BE2C (cell line): ENCODE measurements at regions not wholly inside any gene's neighbourhood (a gene's known extent, or its start where the extent isn't known, plus 50 kb on each side); places are given as distances from the start of the nearest gene placed in this dataset.
"Not testable (repeated sequence)": the region's sequence is repeated elsewhere in the genome, so short reads cannot be mapped to it uniquely, and the experiment has no call there.

Experiments used
- DNase-seq: peaks from one replicate; pipeline ENCODE4 v3.0.0-alpha.2; 2020
- H3K27me3 ChIP-seq: fragments of 250-450 bp; sonication (Bioruptor Pico); 2 replicates; pipeline ENCODE4 v1.5.1; 2020; ENCODE audit warnings: mild to moderate bottlenecking
- H3K36me3 ChIP-seq: fragments of 250-450 bp; sonication (Bioruptor Pico); 2 replicates; pipeline ENCODE4 v1.5.1; 2020; ENCODE audit warnings: mild to moderate bottlenecking
- H3K4me1 ChIP-seq: fragments of 250-450 bp; sonication (Bioruptor Pico); 2 replicates; pipeline ENCODE4 v1.5.1; 2020
- H3K4me3 ChIP-seq: 2 replicates; pipeline ENCODE4 v1.5.1; 2011; ENCODE audit warnings: low read depth, low read length
- H3K9me3 ChIP-seq: fragments of 250-450 bp; sonication (Bioruptor Pico); 2 replicates; pipeline ENCODE4 v1.5.1; 2020
- CTCF ChIP-seq: IDR thresholded peaks from 2 replicates; pipeline ENCODE4 v1.5.1; 2012; ENCODE audit warnings: mild to moderate bottlenecking, low read depth, low read length

GRCh38 chr5:68021227-68021626 is 194.3 kb upstream of the PIK3R1 start:
- H3K27me3 ChIP-seq = no peaks in the 10 kb centered on the region
- H3K9me3 ChIP-seq = no peaks in the 10 kb centered on the region
- TF ChIP-seq CTCF = no peak
- H3K4me1 ChIP-seq = no peaks in the 10 kb centered on the region
- H3K4me3 ChIP-seq = no peak overlapping the region
- no peaks in the 10 kb centered on the region for H3K36me3 ChIP-seq
- DNase-seq = no peak

- DNase-seq, H3K4me1 ChIP-seq: not testable (repeated sequence)
Observed at GRCh38 chr5:68020461-68020969, 195.0 kb upstream of the PIK3R1 start.

GRCh38 chr5:68015381-68016302 is 199.9 kb upstream of the PIK3R1 start:
- Histone ChIP-seq H3K4me3 (no peak overlapping the region), H3K9me3 (no peaks in the 10 kb centered on the region), H3K27me3 (no peaks in the 10 kb centered on the region), H3K4me1 (no peaks in the 10 kb centered on the region), H3K36me3 (no peaks in the 10 kb centered on the region)
- DNase-seq = no peak
- no peak for TF ChIP-seq CTCF

More at GRCh38 chr5:68020461-68020969, 195.0 kb upstream of the PIK3R1 start:
- H3K9me3 ChIP-seq, H3K36me3 ChIP-seq, H3K4me3 ChIP-seq, H3K27me3 ChIP-seq: not testable (repeated sequence)

- no peak for TF ChIP-seq CTCF
- H3K4me1 ChIP-seq = no peaks in the 10 kb centered on the region
- no peak overlapping the region for H3K4me3 ChIP-seq
- H3K9me3 ChIP-seq = no peaks in the 10 kb centered on the region
- H3K27me3 ChIP-seq = no peaks in the 10 kb centered on the region
- no peaks in the 10 kb centered on the region for H3K36me3 ChIP-seq
- no peak for DNase-seq
Observed at GRCh38 chr5:68012831-68013230, 202.7 kb upstream of the PIK3R1 start.

GRCh38 chr5:68012429-68012828 is 203.1 kb upstream of the PIK3R1 start:
- TF ChIP-seq CTCF = no peak
- no peaks in the 10 kb centered on the region for H3K9me3 ChIP-seq
- no peak for DNase-seq
- H3K4me1 ChIP-seq = no peaks in the 10 kb centered on the region
- H3K36me3 ChIP-seq = no peaks in the 10 kb centered on the region
- no peaks in the 10 kb centered on the region for H3K27me3 ChIP-seq
- H3K4me3 ChIP-seq = no peak overlapping the region

- DNase-seq = no peak
- no peaks in the 10 kb centered on the region for H3K36me3 ChIP-seq
- no peak for TF ChIP-seq CTCF
Observed at GRCh38 chr5:68011801-68012200, 203.8 kb upstream of the PIK3R1 start.

More at GRCh38 chr5:68011801-68012200, 203.8 kb upstream of the PIK3R1 start:
- Histone ChIP-seq H3K4me3 (no peak overlapping the region), H3K27me3 (no peaks in the 10 kb centered on the region), H3K4me1 (no peaks in the 10 kb centered on the region), H3K9me3 (no peaks in the 10 kb centered on the region)
